ENCODE measurements at regions not wholly inside any gene's neighbourhood (a gene's known extent, or its start where the extent isn't known, plus 50 kb on each side); places are given as distances from the start of the nearest gene placed in this dataset.
A peak's percentile ranks its signal among the peaks of the same experiment; 100 is the strongest.

DNA sequence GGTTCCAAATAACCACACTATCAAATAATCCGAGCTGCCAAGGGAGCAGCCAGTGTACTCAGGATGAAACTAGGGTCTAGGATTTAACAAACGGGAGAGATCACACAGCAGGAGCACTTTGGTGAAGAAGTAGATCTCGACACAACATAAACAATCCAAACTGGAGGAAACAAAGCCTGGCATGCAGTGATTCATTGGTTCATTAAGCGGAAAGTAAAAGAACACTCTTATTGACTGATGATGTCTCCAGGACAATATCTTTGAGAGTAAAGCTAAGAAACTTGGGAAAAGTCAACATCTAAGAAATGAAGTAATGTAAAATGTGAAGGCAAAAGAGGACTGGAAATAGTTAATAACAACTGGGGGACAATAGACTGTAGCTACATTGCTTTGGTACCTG lies 1478.3 kb upstream of the CDH9 start:
- no peak for DNase-seq (ENCODE audit: extremely low read depth, low read depth)

DNA sequence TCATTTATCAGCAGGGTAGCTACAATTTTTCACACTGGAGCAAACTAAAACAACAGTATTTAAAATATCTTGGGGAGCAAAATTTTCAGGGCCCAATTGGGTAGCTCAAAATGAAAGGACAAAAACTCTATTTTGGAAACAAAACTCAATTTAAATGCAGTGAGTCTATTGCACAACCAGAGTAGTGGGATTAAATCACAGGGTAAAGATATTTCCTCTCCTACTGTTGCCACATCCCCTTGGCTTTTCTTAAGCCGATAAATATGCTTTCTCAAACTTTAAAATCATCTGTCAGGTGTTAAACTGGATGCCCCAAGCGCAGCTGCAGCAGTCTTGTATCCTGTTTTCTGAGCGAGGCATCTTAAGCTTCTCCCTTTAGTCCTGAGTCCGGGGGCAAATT lies 1474.3 kb upstream of the CDH9 start:
- no peak for DNase-seq (ENCODE audit: extremely low read depth, low read depth)

DNA sequence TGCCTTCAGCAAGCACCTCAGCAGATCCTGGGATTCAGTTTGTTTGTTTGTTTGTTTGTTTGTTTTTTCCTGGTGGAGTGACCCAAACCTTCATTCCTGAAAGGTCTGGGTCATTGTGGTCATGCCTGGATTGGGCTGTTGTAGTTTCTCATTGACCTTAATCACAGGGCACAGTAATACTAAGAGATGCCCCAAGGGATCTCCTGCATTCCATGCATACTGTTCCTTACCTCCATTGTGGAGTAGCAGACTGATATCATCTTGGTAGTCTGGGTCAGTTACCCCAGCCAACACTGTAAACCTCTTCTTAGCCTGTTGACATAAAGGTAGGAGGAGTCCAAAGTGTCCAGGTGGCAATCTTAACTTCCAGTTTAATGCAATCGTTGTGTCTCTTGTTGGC lies 1466.7 kb upstream of the CDH9 start:
- no peak for DNase-seq (ENCODE audit: extremely low read depth, low read depth)

DNA sequence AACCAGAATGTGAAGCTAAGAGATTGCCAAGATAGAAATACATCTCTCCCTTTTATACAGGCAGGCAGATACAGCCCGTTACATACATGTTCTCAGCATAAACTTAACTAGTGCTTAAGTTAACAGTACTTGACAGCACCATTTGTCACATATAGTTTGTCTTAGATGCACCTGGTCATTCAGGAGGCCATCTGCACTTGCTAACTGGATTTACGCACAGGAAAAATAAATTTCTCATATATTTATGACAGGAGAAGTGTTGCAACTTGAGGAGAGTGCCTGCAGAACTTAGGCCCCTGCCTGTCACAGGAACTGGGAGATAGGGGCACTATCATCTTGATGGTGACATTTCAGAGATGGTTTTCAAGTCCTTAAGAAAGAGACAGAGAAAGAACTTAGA lies 1462.1 kb upstream of the CDH9 start:
- no peak for DNase-seq (ENCODE audit: extremely low read depth, low read depth)

DNA sequence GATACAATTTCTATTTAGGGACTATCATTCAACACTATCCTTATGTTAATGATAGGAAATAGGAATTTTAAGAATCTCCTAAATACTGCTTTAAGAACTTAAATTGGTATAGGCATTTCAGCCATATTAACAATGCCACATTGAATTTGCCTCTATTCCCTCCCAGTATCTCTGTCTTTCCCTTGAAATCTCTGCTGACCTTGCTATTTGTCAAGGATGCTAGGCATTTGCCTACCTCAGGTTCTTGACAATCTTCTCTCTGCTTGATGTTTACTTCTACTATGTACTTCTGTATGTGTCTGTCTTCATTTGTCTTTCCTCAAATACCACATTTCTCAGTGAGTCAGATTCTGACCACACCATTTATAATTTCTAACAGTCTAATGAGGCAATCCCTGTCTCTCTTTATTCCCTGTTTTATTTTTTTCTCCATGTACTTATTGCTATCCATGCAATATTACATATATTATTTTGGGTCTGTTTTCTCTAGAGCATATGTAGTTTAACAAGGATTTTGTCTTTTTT lies 1461.4 kb upstream of the CDH9 start:
- no peak for DNase-seq (ENCODE audit: extremely low read depth, low read depth)

DNA sequence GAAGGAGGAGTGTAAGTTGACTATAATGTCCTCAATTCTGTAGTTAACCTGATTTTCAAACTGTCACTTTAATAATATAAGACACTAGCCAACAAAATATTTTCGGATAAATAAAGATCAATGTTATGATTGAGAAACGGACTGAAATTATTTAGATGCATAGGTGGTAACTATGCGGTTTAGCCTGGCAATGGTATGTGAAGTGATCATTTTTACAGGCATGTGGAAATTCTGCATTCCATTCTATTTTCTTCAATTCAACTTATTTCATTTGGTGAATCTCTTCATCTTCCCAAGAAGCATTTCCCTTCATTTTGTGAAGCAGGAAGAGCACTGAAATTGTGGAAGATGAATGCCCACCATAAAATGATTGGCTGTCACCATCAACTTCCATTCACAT lies 1457.5 kb upstream of the CDH9 start:
- DNase-seq (ENCODE audit: extremely low read depth, low read depth): no peak

DNA sequence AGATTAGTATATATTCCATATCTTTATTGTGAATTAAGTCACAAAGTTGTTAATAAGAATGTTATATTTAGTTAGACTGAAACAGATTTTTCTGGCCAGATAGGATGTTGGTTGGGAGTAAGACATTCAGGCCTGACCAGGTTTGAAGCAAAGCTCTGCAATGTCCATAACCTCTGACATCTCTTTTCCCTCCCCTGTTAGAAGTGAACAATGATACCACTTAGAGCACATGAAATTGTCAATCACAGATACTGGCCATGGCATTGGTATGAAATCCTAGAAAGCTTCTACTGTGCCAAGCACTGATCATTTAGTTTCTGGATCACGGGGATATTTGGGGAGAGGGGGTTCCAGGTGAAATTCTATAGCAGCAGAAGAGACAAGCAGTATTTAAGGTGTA lies 1455.1 kb upstream of the CDH9 start:
- no peak for DNase-seq (ENCODE audit: extremely low read depth, low read depth)

DNA sequence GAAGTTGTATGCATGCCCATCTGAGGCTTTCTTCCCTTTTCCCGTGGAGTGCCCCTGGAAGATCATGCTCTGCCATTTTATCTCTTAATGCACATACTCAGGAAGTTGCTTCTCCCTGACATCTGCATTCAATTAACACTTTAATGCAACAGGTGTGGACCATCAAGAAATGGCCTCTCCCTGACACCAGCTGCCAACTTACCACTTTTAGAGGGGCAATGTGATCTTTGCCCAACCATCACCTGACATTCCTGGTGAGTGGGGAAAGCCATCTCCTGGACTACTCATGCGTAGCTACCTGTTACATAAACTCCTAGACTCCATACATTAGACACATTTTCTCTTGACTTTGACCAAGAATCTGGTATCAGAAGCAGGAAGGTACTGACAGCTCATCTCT lies 1450.4 kb upstream of the CDH9 start:
- no peak for DNase-seq (ENCODE audit: extremely low read depth, low read depth)

DNA sequence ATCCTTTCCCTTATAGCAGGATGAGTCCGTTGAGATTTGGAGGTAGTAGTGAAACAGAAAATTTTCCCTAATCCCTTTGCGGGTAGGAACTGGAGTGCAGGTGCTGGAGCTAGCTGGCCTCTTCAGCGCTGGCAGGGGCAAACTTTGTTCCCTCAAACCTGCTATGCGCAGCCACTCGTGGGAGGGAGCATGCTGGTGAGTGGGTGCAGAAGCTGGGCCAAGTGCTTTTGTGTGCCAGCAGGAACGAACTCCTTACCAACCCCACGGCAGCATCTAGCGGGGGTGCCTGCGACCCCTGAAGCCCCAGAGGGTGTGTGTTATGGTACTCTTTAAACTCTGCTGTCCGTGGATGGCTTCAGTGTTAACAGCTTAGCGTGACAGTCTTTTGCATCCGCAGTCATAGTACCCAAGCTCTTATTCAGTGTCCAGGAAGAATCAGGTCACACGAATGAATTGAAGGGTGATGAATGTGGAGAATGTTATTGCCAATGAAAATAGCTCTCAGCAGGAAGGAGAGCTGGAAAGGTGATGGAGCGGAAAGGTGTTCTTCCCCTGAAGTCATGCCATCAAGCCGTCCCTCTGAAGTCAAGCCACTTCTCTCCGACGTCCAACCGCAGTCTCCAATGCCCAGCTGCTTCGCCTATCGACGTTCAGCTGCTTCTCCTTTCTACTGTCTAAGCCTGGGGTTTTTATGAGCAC lies 1445.1 kb upstream of the CDH9 start:
- no peak for DNase-seq (ENCODE audit: extremely low read depth, low read depth)

DNA sequence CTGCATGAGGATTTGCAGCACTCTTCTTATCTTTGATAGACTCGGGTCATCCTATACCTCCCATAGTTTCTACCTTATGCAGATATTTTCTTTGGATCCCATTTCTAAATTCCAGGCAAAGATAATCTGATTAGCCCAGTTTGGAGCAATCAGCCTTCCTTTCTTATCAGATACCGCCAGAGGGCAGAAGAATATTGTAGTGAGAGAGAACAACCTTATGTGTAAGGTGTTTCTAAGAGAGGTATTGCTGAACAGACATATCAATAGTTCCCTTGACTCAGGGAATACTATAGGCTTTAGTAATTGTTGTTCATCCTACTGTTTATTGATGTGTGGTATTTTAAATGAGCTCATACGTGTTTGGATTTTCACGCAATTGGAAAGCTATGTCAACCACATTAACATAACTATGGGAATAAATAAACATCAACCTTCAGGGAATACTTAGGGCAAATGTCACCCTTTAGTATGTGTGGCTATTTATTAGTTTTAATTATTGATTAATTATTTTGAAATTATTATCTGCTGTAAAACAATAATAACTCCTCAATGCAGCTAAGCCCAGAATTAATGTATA lies 1435.2 kb upstream of the CDH9 start:
- peak; percentile 25 for DNase-seq (ENCODE audit: extremely low read depth, low read depth)

DNA sequence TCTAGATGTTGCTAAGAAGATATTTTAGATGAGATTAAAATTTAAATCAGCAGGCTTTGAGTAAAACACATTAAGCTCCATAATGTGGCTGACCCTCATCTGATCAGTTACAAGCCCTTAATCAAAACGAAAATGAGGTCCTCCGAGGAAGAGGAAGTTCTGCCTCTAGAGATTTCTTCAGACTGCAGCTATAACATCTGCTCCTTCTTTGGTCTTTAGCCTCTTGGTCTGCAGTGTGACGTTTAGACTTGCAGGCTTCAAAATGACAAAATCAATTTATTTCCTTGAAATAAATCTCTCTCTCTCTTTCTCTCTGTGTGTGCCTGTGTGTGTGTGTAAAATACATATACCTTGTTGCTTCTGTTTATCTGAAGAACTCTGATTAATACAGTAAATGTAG lies 1429.8 kb upstream of the CDH9 start:
- DNase-seq (ENCODE audit: extremely low read depth, low read depth): no peak

DNA sequence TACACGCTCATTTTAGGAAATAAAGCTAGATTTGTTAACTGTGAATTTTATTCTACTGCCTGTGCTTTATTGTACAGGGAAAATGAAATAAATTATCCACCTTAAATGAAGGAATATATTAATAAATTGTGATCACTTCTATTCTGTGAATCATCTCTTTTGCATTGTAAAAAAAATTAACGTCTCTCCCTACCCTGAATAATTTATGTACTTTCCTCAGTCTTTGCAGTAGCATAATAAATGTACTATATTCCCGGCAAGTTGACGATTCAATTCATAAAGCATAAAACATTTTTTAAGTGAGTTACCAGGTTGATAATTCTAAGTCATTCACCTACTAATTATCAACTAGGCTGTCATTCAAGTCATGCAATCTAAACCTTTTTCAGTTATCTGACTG lies 1425.3 kb upstream of the CDH9 start:
- DNase-seq (ENCODE audit: extremely low read depth, low read depth): no peak

DNA sequence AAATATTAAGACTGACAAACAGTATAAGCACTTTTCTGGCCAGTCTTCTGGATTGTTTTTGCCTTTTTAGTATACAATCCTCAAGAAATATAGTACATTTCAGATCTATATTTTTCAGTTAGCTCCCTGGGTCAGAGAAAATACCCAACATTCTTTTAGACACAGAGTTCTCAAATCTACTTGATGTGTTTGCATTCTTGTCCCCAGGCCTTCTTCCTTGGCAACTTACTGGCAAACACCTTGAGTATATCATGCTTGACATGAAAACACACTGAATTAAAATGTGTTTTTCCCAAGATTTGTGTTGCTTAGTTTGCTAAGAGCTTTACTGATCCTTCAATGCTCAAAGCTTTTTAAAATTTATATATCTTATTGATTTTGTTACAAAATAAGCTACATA lies 1413.1 kb upstream of the CDH9 start:
- DNase-seq (ENCODE audit: extremely low read depth, low read depth): no peak

DNA sequence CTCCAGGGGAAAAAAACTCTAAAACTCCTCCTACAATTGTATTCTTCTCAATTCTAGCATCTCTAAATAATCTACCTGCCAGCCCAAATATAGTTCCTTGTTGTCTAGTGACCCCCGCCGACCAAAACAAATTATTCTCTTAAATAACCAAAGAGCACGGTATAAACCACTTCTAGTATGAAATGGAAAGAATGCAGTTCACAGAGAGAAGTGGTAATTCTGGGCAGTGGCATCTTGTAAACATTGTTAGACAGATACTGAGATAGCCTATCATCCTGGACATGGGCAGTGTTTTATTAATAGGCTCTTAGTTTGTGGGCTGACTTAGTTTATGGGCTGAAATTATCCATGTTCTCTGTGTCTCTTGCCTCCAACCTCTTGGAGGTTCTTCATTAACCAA lies 1412.6 kb upstream of the CDH9 start:
- no peak for DNase-seq (ENCODE audit: extremely low read depth, low read depth)

DNA sequence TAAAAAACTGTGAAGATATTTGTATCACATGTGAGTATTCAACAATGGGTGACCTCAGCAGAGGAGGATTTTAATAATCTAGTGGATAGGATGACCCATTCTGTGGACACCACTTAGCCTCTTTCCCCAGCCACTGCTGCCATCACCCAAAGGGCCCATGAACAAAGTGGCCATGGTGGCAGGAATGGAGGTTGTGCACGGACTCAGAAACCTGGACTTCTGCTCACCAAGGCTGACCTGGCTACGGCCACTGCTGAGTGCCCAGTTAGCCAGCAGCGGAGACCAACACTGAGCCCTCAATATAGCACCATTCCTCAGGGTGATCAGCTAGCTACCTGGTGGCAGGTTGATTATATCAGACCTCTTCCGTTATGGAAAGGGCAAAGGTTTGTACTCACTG lies 1410.4 kb upstream of the CDH9 start:
- no peak for DNase-seq (ENCODE audit: extremely low read depth, low read depth)

DNA sequence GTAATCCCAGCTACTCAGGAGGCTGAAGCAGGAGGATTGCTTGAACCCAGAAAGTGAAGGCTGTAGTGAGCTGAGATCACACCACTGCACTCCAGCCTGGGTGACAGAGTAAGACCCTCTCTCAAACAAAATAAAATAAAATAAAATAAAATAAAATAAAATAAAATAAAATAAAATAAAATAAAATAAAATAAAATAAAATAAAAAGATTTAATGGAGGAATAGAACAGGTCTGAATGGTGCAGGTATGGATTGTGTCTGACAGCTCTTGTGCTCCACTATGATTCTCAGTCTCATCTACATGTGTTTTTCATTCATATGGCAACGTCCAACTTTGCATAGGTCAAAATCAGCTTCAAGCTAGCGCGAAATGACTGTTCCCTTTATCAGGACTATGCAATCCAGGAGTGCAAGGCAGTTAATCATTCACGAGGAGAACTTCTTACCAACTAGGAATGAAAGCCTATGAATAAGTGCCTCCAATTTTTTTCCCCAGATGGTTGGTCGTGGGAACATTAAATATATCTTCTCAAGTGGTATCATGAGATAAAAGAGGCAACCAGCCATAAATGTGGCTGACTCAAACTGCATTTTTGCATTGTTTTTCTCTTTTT lies 1392.3 kb upstream of the CDH9 start:
- DNase-seq (ENCODE audit: extremely low read depth, low read depth): no peak

DNA sequence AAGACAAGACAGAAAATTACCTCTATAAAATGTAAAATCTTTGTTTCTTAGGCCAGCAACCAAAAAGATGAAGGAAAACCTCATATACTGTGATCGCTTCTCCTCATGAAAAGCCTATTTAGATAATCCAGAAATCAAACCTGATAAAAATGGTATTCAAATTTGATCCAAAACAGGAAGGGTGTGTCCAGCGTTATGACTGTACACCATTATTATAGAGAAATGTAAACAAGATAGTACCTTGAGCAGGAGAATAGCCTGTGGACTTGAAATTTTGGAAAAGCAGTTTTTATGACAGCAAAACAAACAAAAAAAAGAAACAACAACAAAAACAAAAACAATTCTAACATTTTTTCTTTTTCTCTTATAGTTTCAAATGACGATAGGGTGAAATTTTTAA lies 1382.8 kb upstream of the CDH9 start:
- no peak for DNase-seq (ENCODE audit: extremely low read depth, low read depth)

DNA sequence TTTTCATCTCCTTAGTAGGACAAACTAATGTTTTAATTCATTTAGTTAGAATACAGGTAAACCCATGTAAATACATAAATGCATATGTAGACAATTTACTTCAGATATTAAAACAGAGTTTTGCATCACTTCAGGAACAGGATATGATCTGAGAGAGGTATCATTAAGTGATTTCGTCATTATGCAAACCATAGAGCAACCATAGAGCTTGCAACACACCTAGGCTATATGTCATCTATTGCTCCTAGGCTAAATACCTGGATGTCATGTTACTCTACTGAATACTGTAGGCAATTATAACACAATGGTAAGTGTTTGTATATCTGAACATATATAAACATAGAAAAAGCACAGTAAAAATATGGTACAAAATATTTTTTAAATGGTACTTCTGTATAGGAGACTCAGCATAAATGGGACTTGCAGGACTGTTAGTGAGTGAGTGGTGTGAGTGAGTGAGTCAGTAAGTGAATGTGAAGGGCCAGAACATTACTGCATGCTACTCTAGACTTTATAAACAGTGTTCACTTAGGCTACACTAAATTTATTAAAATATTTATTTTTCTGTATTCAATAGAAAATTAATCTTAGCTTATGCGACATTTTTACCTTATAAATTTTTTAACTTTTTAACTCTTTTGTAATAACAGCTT lies 1377.5 kb upstream of the CDH9 start:
- no peak for DNase-seq (ENCODE audit: extremely low read depth, low read depth)

DNA sequence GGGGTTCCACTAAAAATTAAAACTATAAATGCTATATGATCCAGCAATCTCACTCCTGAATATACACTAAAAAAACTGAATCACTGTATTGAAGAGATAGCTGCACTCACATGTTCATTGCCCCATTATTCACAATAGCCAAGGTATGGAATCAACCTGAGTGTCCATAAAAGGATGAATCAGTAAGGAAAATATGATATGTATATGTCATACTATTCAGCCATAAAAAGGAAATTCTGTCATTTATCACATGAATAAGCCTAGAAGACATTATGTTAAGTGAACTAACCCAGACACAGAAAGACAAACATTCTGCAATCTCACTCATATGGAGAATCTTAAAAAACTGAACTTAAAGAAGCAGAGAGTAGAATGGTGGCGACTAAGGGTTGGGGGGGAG lies 1376.2 kb upstream of the CDH9 start:
- no peak for DNase-seq (ENCODE audit: extremely low read depth, low read depth)

DNA sequence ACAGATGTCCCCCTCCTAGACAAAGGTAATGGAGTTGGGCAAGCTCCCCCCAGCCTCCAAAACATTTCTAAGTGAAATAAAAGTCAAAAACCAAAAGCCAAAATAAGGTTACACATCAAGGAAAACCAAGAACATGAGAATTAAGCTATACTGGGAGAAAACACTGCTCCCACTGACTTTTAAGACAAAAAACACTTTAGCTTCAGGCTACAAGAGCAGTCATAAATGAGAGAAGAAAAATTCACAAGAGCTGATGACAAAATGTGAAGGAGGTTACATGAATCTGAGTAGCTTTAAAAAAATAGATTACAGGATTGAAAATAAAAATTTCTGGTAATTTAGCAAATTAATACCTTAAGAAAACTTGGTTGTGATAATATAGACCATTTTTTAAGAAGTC lies 1370.3 kb upstream of the CDH9 start:
- DNase-seq (ENCODE audit: extremely low read depth, low read depth): no peak

DNA sequence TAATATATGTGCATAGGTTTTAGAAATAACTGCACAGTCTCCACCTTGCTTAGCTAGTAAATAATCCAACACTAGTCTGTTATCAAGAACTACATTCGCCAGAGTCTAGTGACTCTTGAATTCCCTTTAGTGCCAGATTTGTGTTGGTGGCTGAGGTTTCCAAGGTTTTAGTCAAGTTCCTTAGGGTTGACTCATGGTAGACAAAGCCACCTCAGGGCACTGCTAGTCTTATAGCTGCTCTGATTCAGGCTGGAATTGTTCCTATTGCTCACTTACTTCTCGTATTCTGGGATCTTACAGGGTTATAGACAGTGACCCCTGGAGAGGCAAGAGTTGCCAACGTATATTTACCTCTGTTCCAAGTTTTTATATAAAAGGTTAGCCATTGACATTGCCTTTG lies 1369.8 kb upstream of the CDH9 start:
- no peak for DNase-seq (ENCODE audit: extremely low read depth, low read depth)

Data from NCI-H460 (cell line).